H1 (cell line): ENCODE measurements at regions not wholly inside any gene's neighbourhood (a gene's known extent, or its start where the extent isn't known, plus 50 kb on each side); places are given as distances from the start of the nearest gene placed in this dataset.

Experiments
- CBX8 ChIP-seq: fragments of 300-800, 300-1000 bp; sonication (generic); IDR thresholded peaks from 2 replicates; pipeline ENCODE4 v1.7.1; 2016; ENCODE audit warnings: low read depth, low read length, borderline replicate concordance
- EZH2 ChIP-seq: fragments of 200-600 bp; sonication (generic); IDR thresholded peaks from 2 replicates; pipeline ENCODE4 v1.7.1; 2012; ENCODE audit warnings: low read depth, mild to moderate bottlenecking, moderate library complexity, low read length, inconsistent platforms; ENCODE audit not compliant: severe bottlenecking
- RBBP5 ChIP-seq: IDR thresholded peaks from 2 replicates; pipeline ENCODE4 v1.7.1; 2012; ENCODE audit warnings: low read depth, mild to moderate bottlenecking, inconsistent platforms, low read length, moderate library complexity, borderline replicate concordance
- SIRT6 ChIP-seq: IDR thresholded peaks from one replicate; pipeline ENCODE4 v1.7.1; 2012; ENCODE audit warnings: low read length, inconsistent platforms
- SP4 ChIP-seq: IDR thresholded peaks from 2 replicates; pipeline ENCODE4 v1.6.1; 2012; ENCODE audit warnings: low read length, inconsistent platforms
- YY1 ChIP-seq: IDR thresholded peaks from 2 replicates; pipeline ENCODE4 v1.6.1; 2011; ENCODE audit warnings: low read depth, mild to moderate bottlenecking, low read length
- TF ChIP-seq, protein P1 (sequence below): fragments of 300-600 bp; sonication (generic); IDR thresholded peaks from 2 replicates; pipeline ENCODE4 v1.7.1; 2012; ENCODE audit warnings: low read length, moderate library complexity, mild to moderate bottlenecking, inconsistent platforms; ENCODE audit not compliant: insufficient replicate concordance
- TF ChIP-seq, protein P2 (sequence below), 3 experiments: IDR thresholded peaks; 1 replicate in 2 of 3; 2 replicates in 1 of 3; pipeline versions ENCODE4 v1.5.1 to v1.6.1; 2011; ENCODE audit warnings: low read length in 3 of 3, mild to moderate bottlenecking in 3 of 3, inconsistent platforms in 2 of 3, low read depth in 1 of 3, moderate library complexity in 1 of 3; ENCODE audit not compliant: insufficient read depth in 1 of 3; ENCODE audit errors: control extremely low read depth in 1 of 3

DNA sequence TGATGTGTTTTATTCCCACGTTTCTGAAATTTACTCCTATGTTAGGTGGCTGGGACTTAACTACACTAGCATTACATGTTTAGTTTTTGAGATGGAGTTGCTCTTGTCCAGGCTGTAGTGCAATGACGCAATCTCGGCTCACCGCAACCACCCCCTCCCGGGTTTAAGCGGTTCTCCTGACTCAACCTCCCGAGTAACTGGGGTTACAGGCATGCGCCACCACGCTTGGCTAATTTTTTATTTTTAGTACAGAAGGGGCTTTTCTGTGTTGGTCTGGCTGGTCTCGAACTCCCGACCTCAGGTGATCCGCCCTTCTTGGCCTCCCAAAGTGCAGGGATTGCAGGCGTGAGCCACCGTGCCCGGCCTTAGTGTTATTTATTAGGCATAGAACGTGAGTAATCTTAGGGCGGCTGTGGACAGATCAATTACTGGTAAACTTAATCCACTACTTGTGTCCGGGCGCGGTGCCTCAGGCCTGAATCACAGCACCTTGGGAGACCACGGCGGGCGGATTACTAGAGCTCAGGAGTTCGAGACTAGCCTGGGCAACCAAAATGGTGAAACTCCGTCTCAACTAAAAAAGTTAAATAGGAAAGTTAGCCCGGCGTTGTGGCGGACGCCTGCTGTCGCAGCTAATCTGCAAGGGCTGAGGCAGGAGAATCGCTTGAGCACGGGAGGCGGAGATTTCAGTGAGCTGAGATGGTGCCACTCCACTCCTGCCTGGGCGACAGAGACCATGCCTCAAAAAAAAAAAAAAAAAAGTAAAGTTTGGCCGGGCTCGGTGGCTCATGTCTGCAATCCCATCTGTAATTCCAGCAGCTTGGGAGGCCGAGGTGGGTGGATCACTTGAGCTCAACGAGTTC lies 123.7 kb upstream of the BTN3A2 start (continued):
- TF ChIP-seq, protein P1, sequence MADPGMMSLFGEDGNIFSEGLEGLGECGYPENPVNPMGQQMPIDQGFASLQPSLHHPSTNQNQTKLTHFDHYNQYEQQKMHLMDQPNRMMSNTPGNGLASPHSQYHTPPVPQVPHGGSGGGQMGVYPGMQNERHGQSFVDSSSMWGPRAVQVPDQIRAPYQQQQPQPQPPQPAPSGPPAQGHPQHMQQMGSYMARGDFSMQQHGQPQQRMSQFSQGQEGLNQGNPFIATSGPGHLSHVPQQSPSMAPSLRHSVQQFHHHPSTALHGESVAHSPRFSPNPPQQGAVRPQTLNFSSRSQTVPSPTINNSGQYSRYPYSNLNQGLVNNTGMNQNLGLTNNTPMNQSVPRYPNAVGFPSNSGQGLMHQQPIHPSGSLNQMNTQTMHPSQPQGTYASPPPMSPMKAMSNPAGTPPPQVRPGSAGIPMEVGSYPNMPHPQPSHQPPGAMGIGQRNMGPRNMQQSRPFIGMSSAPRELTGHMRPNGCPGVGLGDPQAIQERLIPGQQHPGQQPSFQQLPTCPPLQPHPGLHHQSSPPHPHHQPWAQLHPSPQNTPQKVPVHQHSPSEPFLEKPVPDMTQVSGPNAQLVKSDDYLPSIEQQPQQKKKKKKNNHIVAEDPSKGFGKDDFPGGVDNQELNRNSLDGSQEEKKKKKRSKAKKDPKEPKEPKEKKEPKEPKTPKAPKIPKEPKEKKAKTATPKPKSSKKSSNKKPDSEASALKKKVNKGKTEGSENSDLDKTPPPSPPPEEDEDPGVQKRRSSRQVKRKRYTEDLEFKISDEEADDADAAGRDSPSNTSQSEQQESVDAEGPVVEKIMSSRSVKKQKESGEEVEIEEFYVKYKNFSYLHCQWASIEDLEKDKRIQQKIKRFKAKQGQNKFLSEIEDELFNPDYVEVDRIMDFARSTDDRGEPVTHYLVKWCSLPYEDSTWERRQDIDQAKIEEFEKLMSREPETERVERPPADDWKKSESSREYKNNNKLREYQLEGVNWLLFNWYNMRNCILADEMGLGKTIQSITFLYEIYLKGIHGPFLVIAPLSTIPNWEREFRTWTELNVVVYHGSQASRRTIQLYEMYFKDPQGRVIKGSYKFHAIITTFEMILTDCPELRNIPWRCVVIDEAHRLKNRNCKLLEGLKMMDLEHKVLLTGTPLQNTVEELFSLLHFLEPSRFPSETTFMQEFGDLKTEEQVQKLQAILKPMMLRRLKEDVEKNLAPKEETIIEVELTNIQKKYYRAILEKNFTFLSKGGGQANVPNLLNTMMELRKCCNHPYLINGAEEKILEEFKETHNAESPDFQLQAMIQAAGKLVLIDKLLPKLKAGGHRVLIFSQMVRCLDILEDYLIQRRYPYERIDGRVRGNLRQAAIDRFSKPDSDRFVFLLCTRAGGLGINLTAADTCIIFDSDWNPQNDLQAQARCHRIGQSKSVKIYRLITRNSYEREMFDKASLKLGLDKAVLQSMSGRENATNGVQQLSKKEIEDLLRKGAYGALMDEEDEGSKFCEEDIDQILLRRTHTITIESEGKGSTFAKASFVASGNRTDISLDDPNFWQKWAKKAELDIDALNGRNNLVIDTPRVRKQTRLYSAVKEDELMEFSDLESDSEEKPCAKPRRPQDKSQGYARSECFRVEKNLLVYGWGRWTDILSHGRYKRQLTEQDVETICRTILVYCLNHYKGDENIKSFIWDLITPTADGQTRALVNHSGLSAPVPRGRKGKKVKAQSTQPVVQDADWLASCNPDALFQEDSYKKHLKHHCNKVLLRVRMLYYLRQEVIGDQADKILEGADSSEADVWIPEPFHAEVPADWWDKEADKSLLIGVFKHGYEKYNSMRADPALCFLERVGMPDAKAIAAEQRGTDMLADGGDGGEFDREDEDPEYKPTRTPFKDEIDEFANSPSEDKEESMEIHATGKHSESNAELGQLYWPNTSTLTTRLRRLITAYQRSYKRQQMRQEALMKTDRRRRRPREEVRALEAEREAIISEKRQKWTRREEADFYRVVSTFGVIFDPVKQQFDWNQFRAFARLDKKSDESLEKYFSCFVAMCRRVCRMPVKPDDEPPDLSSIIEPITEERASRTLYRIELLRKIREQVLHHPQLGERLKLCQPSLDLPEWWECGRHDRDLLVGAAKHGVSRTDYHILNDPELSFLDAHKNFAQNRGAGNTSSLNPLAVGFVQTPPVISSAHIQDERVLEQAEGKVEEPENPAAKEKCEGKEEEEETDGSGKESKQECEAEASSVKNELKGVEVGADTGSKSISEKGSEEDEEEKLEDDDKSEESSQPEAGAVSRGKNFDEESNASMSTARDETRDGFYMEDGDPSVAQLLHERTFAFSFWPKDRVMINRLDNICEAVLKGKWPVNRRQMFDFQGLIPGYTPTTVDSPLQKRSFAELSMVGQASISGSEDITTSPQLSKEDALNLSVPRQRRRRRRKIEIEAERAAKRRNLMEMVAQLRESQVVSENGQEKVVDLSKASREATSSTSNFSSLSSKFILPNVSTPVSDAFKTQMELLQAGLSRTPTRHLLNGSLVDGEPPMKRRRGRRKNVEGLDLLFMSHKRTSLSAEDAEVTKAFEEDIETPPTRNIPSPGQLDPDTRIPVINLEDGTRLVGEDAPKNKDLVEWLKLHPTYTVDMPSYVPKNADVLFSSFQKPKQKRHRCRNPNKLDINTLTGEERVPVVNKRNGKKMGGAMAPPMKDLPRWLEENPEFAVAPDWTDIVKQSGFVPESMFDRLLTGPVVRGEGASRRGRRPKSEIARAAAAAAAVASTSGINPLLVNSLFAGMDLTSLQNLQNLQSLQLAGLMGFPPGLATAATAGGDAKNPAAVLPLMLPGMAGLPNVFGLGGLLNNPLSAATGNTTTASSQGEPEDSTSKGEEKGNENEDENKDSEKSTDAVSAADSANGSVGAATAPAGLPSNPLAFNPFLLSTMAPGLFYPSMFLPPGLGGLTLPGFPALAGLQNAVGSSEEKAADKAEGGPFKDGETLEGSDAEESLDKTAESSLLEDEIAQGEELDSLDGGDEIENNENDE = no peak
- no peak for TF ChIP-seq SIRT6
- no peak for TF ChIP-seq YY1
- TF ChIP-seq SP4 = no peak; the same call in 1 of the 2 replicates
- TF ChIP-seq, protein P2, sequence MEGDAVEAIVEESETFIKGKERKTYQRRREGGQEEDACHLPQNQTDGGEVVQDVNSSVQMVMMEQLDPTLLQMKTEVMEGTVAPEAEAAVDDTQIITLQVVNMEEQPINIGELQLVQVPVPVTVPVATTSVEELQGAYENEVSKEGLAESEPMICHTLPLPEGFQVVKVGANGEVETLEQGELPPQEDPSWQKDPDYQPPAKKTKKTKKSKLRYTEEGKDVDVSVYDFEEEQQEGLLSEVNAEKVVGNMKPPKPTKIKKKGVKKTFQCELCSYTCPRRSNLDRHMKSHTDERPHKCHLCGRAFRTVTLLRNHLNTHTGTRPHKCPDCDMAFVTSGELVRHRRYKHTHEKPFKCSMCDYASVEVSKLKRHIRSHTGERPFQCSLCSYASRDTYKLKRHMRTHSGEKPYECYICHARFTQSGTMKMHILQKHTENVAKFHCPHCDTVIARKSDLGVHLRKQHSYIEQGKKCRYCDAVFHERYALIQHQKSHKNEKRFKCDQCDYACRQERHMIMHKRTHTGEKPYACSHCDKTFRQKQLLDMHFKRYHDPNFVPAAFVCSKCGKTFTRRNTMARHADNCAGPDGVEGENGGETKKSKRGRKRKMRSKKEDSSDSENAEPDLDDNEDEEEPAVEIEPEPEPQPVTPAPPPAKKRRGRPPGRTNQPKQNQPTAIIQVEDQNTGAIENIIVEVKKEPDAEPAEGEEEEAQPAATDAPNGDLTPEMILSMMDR (IDR thresholded peaks at IDR 0.05; ENCODE audit: control extremely low read depth in 1 of 3, insufficient read depth in 1 of 3, low read depth in 1 of 3, low read length in 3 of 3) = no peak
- no peak for TF ChIP-seq RBBP5
- no peak for TF ChIP-seq CBX8
- TF ChIP-seq EZH2 = no peak
